ENCODE measurements at regions not wholly inside any gene's neighbourhood (a gene's known extent, or its start where the extent isn't known, plus 50 kb on each side); places are given as distances from the start of the nearest gene placed in this dataset.

- no peak for DNase-seq (ENCODE audit: low spot score)
- TF ChIP-seq RXRA (IDR thresholded peaks at IDR 0.05): no peak
- Histone ChIP-seq H3K9me3 (ENCODE audit: control insufficient read depth in 4 of 4, low read length in 3 of 4) (peaks cover 0 to 4% (median 1%) of the 10 kb centered on the region in 4 donors), H3K27ac (ENCODE audit: low read depth in 1 of 2, low read length in 2 of 2) (no peak overlapping the region), H3K27me3 (ENCODE audit: control insufficient read depth in 4 of 4, insufficient read depth in 4 of 4, low read length in 3 of 4) (no peaks in the 10 kb centered on the region), H3K36me3 (ENCODE audit: control insufficient read depth in 4 of 4, insufficient read depth in 3 of 4, low read depth in 1 of 4, low read length in 3 of 4) (no peaks in the 10 kb centered on the region), H3K4me1 (ENCODE audit: control insufficient read depth in 4 of 4, insufficient read depth in 4 of 4, low read length in 3 of 4) (no peaks in the 10 kb centered on the region), H3K4me3 (ENCODE audit: low read depth in 1 of 3, low read length in 3 of 3) (no peak overlapping the region), H3K9ac (ENCODE audit: low read depth in 1 of 2, low read length in 2 of 2) (no peak overlapping the region)
- WGBS: 81% methylated on average over 8 of the region's 8 CpGs
Measured at GRCh38 chr10:20685462-20685861, 211.6 kb downstream of the NEBL start.

- H3K27me3 ChIP-seq (ENCODE audit: control insufficient read depth in 4 of 4, insufficient read depth in 4 of 4, low read length in 3 of 4): no peaks in the 10 kb centered on the region
- no peak for DNase-seq (ENCODE audit: low spot score)
- H3K4me3 ChIP-seq (ENCODE audit: low read depth in 1 of 3, low read length in 3 of 3): no peak overlapping the region
- H3K9ac ChIP-seq (ENCODE audit: low read depth in 1 of 2, low read length in 2 of 2): no peak overlapping the region
- H3K27ac ChIP-seq (ENCODE audit: low read depth in 1 of 2, low read length in 2 of 2): no peak overlapping the region
- no peaks in the 10 kb centered on the region for H3K4me1 ChIP-seq (ENCODE audit: control insufficient read depth in 4 of 4, insufficient read depth in 4 of 4, low read length in 3 of 4)
- no peaks in the 10 kb centered on the region for H3K36me3 ChIP-seq (ENCODE audit: control insufficient read depth in 4 of 4, insufficient read depth in 3 of 4, low read depth in 1 of 4, low read length in 3 of 4)
- TF ChIP-seq YY1 (IDR thresholded peaks at IDR 0.05) (no peak), SP1 (IDR thresholded peaks at IDR 0.05) (no peak), ZBTB33 (IDR thresholded peaks at IDR 0.05) (no peak), FOXA1 (IDR thresholded peaks at IDR 0.05) (no peak), GABPA (IDR thresholded peaks at IDR 0.05 in 1 of 2, conservative IDR thresholded peaks at IDR 0.05 in 1 of 2) (no peak), TAF1 (conservative IDR thresholded peaks at IDR 0.05) (no peak), FOXA2 (IDR thresholded peaks at IDR 0.05) (no peak), RXRA (IDR thresholded peaks at IDR 0.05) (no peak), HNF4A (conservative IDR thresholded peaks at IDR 0.05) (no peak), CTCF (IDR thresholded peaks at IDR 0.05; ENCODE audit: low read depth, low read length, missing input control) (no peak), JUND (IDR thresholded peaks at IDR 0.05) (no peak), MAX (IDR thresholded peaks at IDR 0.05) (no peak)
- peaks cover 0 to 4% (median 1%) of the 10 kb centered on the region in 4 donors for H3K9me3 ChIP-seq (ENCODE audit: control insufficient read depth in 4 of 4, low read length in 3 of 4)
Measured at GRCh38 chr10:20683345-20683744, 213.8 kb downstream of the NEBL start.

GRCh38 chr10:20682782-20683181, 214.3 kb downstream of the NEBL start:
- H3K27me3 ChIP-seq (ENCODE audit: control insufficient read depth in 4 of 4, insufficient read depth in 4 of 4, low read length in 3 of 4): no peaks in the 10 kb centered on the region
- H3K4me1 ChIP-seq (ENCODE audit: control insufficient read depth in 4 of 4, insufficient read depth in 4 of 4, low read length in 3 of 4): no peaks in the 10 kb centered on the region
- H3K9ac ChIP-seq (ENCODE audit: low read depth in 1 of 2, low read length in 2 of 2): no peak overlapping the region
- 85% methylated on average over 3 of the region's 3 CpGs for WGBS
- H3K4me3 ChIP-seq (ENCODE audit: low read depth in 1 of 3, low read length in 3 of 3): no peak overlapping the region
- no peak overlapping the region for H3K27ac ChIP-seq (ENCODE audit: low read depth in 1 of 2, low read length in 2 of 2)
- peaks cover 0 to 4% (median 1%) of the 10 kb centered on the region in 4 donors for H3K9me3 ChIP-seq (ENCODE audit: control insufficient read depth in 4 of 4, low read length in 3 of 4)
- H3K36me3 ChIP-seq (ENCODE audit: control insufficient read depth in 4 of 4, insufficient read depth in 3 of 4, low read depth in 1 of 4, low read length in 3 of 4): no peaks in the 10 kb centered on the region
- no peak for DNase-seq (ENCODE audit: low spot score)
- TF ChIP-seq NR2F2 (IDR thresholded peaks at IDR 0.05) (no peak), MAX (IDR thresholded peaks at IDR 0.05) (no peak), ZBTB33 (IDR thresholded peaks at IDR 0.05) (no peak), REST (IDR thresholded peaks at IDR 0.05) (no peak), JUND (IDR thresholded peaks at IDR 0.05) (no peak), HNF4A (conservative IDR thresholded peaks at IDR 0.05) (no peak), FOXA1 (IDR thresholded peaks at IDR 0.05) (no peak), EGR1 (IDR thresholded peaks at IDR 0.05; ENCODE audit: low read depth in 2 of 2) (no peak), GABPA (IDR thresholded peaks at IDR 0.05 in 1 of 2, conservative IDR thresholded peaks at IDR 0.05 in 1 of 2) (no peak), CTCF (IDR thresholded peaks at IDR 0.05; ENCODE audit: low read depth, low read length, missing input control) (no peak), FOXA2 (IDR thresholded peaks at IDR 0.05) (no peak)

All from liver (tissue), 8 donors.